ENCODE measurements at regions not wholly inside any gene's neighbourhood (a gene's known extent, or its start where the extent isn't known, plus 50 kb on each side); places are given as distances from the start of the nearest gene placed in this dataset.

DNA sequence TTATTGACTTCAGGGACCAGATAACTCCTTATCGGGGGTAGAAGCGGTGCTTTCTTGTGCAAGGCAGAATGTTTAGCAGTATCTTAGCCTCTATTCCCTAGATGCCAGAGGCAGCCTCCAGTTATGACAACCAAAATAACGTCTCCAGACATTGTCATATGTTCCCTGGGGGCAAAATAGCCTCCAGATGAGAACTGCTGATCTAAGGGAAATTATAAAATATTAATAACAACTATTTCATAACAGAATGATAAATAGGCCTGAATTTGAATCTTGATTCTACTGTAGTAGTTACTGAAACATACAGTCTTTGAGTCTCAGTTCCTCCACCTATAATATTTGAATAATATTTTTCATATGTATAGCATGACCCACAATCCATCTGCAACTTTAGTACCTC is 1431.3 kb downstream of the ZPLD1 start:
- TF ChIP-seq ELF4 (IDR thresholded peaks at IDR 0.05) (no peak), SP1 (IDR thresholded peaks at IDR 0.05) (no peak), FOXA1 (IDR thresholded peaks at IDR 0.05) (no peak), FOXK2 (IDR thresholded peaks at IDR 0.05) (no peak), HDGF (IDR thresholded peaks at IDR 0.05; ENCODE audit: borderline replicate concordance) (no peak), TARDBP (IDR thresholded peaks at IDR 0.05) (no peak), ZNF384 (IDR thresholded peaks at IDR 0.05) (no peak), ARNT (IDR thresholded peaks at IDR 0.05) (no peak)
- TF ChIP-seq, protein P1, sequence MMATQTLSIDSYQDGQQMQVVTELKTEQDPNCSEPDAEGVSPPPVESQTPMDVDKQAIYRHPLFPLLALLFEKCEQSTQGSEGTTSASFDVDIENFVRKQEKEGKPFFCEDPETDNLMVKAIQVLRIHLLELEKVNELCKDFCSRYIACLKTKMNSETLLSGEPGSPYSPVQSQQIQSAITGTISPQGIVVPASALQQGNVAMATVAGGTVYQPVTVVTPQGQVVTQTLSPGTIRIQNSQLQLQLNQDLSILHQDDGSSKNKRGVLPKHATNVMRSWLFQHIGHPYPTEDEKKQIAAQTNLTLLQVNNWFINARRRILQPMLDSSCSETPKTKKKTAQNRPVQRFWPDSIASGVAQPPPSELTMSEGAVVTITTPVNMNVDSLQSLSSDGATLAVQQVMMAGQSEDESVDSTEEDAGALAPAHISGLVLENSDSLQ (IDR thresholded peaks at IDR 0.05), result no peak

Data from HEK293T (cell line).